ENCODE measurements at regions not wholly inside any gene's neighbourhood (a gene's known extent, or its start where the extent isn't known, plus 50 kb on each side); places are given as distances from the start of the nearest gene placed in this dataset.

- no peak for TF ChIP-seq POLR2A (IDR thresholded peaks at IDR 0.05; ENCODE audit: low read depth, low read length)
- no peak for TF ChIP-seq POLR2AphosphoS5 (IDR thresholded peaks at IDR 0.05; ENCODE audit: low read depth, low read length)
Measured at GRCh38 chr5:5752844-5753243, 330.4 kb downstream of the ICE1 start.

Data from GM12892 (cell line).